Caco-2 (cell line): ENCODE measurements at regions not wholly inside any gene's neighbourhood (a gene's known extent, or its start where the extent isn't known, plus 50 kb on each side); places are given as distances from the start of the nearest gene placed in this dataset.
"Not testable (repeated sequence)": the region's sequence is repeated elsewhere in the genome, so short reads cannot be mapped to it uniquely, and the experiment has no call there.

ENCODE experiments used
- BruUV-seq: library from RNA; stranded (reverse); fragments of 400-500 nt; replicated peaks from 2 replicates; lab custom pipeline; 2021; lab: Mats Ljungman, UMichigan
- CTCF ChIA-PET: fragments of 300-600 bp; sonication (Branson Sonifier 250); formaldehyde crosslinking; loops from one replicate; lab custom pipeline; 2022; ENCODE audit warnings: antibody characterized with exemption; lab: Charles Lee
- POLR2A ChIA-PET: fragments of 300-600 bp; sonication (Branson Sonifier 250); formaldehyde crosslinking; loops from one replicate; lab custom pipeline; 2022; ENCODE audit warnings: antibody characterized with exemption; lab: Charles Lee
- DNase-seq, 2 experiments: peaks; one replicate each; pipeline versions ENCODE4 v3.0.0 to v3.0.0-alpha.2; 2020 to 2022
- H3K27me3 ChIP-seq: replicated peaks from 2 replicates; pipeline ENCODE4 v1.6.0; 2011; ENCODE audit warnings: low read length; ENCODE audit not compliant: control insufficient read depth, insufficient read depth
- H3K36me3 ChIP-seq: 2 replicates; pipeline ENCODE4 v1.5.1; 2011; ENCODE audit warnings: low read length; ENCODE audit not compliant: control insufficient read depth, insufficient read depth
- H3K4me1 ChIP-seq: fragments of 250-450 bp; sonication (Bioruptor Pico); 2 replicates; pipeline ENCODE4 v1.5.1; 2020; ENCODE audit warnings: mild to moderate bottlenecking
- H3K4me3 ChIP-seq: 2 replicates; pipeline ENCODE4 v1.5.1; 2011; ENCODE audit warnings: low read depth, mild to moderate bottlenecking, control low read depth, low read length
- H3K9me3 ChIP-seq: fragments of 250-450 bp; sonication (Bioruptor Pico); 2 replicates; pipeline ENCODE4 v1.5.1; 2020; ENCODE audit warnings: mild to moderate bottlenecking, moderate library complexity
- H3K27ac Mint-ChIP-seq: one replicate; pipeline ENCODE4 v1.8.0; 2022; ENCODE audit warnings: mixed read lengths; ENCODE audit not compliant: unreplicated experiment
- H3K27me3 Mint-ChIP-seq: one replicate; pipeline ENCODE4 v1.8.0; 2022; ENCODE audit warnings: mixed read lengths; ENCODE audit not compliant: insufficient read depth, unreplicated experiment
- H3K36me3 Mint-ChIP-seq: one replicate; pipeline ENCODE4 v1.8.0; 2022; ENCODE audit warnings: mild to moderate bottlenecking, mixed read lengths; ENCODE audit not compliant: insufficient read depth, unreplicated experiment
- H3K4me1 Mint-ChIP-seq: one replicate; pipeline ENCODE4 v1.8.0; 2022; ENCODE audit warnings: low read depth, mixed read lengths; ENCODE audit not compliant: unreplicated experiment
- H3K4me3 Mint-ChIP-seq: one replicate; pipeline ENCODE4 v1.8.0; 2022; ENCODE audit warnings: mild to moderate bottlenecking, moderate library complexity, mixed read lengths; ENCODE audit not compliant: unreplicated experiment
- H3K9me3 Mint-ChIP-seq: one replicate; pipeline ENCODE4 v1.8.0; 2022; ENCODE audit warnings: mixed read lengths; ENCODE audit not compliant: unreplicated experiment
- CTCF ChIP-seq, 2 experiments: fragments of 200-600 bp in 1 of 2; IDR thresholded peaks; 1 replicate in 1 of 2; 2 replicates in 1 of 2; pipeline versions ENCODE4 v1.5.1 to v1.8.0; 2011 to 2022; ENCODE audit warnings: antibody characterized with exemption in 1 of 2, control low read depth in 1 of 2, inconsistent platforms in 1 of 2, low read depth in 1 of 2, low read length in 1 of 2, mild to moderate bottlenecking in 1 of 2, moderate library complexity in 1 of 2; ENCODE audit not compliant: insufficient read depth in 1 of 2, severe bottlenecking in 1 of 2, unreplicated experiment in 1 of 2
- intact Hi-C: fragments of 100-400 bp; cut with micrococcal nuclease; formaldehyde crosslinking; loops from one replicate; pipeline ENCODE4 v1.10.0; 2022; ENCODE audit not compliant: unreplicated experiment

GRCh38 chr7:138194567-138194966 is 118.3 kb downstream of the AKR1D1 start:
- peaks cover 35% of the 10 kb centered on the region for H3K9me3 Mint-ChIP-seq
- Histone ChIP-seq H3K4me3 (no peak overlapping the region), H3K4me1 (peaks cover 21% of the 10 kb centered on the region), H3K27me3 (no peaks in the 10 kb centered on the region), H3K9me3 (peaks cover 51% of the 10 kb centered on the region), H3K36me3 (no peaks in the 10 kb centered on the region)
- no peak for DNase-seq
- ChIA-PET CTCF (no interaction called here), POLR2A (no interaction called here)
- BruUV-seq = no TSS peak
- intact Hi-C loops = no loop called here
- H3K4me3 Mint-ChIP-seq = no peak overlapping the region
- peaks cover 23% of the 10 kb centered on the region for H3K4me1 Mint-ChIP-seq
- no peak for TF ChIP-seq CTCF (IDR thresholded peaks at IDR 0.05; ENCODE audit: insufficient read depth in 1 of 2, low read depth in 1 of 2, low read length in 1 of 2, severe bottlenecking in 1 of 2, unreplicated experiment in 1 of 2)
- H3K27ac Mint-ChIP-seq = no peak overlapping the region
- no peaks in the 10 kb centered on the region for H3K27me3 Mint-ChIP-seq
- H3K36me3 Mint-ChIP-seq = peaks cover 5% of the 10 kb centered on the region

GRCh38 chr7:138195151-138195571 is 118.9 kb downstream of the AKR1D1 start:
- Mint-ChIP-seq H3K27me3 (no peaks in the 10 kb centered on the region), H3K4me1 (peaks cover 23% of the 10 kb centered on the region), H3K9me3 (peaks cover 35% of the 10 kb centered on the region), H3K27ac (no peak overlapping the region), H3K4me3 (no peak overlapping the region), H3K36me3 (peaks cover 5% of the 10 kb centered on the region)
- no peaks in the 10 kb centered on the region for H3K36me3 ChIP-seq
- no peak for TF ChIP-seq CTCF (IDR thresholded peaks at IDR 0.05; ENCODE audit: insufficient read depth in 1 of 2, low read depth in 1 of 2, low read length in 1 of 2, severe bottlenecking in 1 of 2, unreplicated experiment in 1 of 2)
- intact Hi-C loops = no loop called here
- POLR2A ChIA-PET = no interaction called here
- no peak overlapping the region for H3K4me3 ChIP-seq
- DNase-seq = no peak
- no TSS peak for BruUV-seq
- CTCF ChIA-PET = no interaction called here
- H3K9me3 ChIP-seq = peaks cover 51% of the 10 kb centered on the region
- H3K27me3 ChIP-seq = no peaks in the 10 kb centered on the region
- H3K4me1 ChIP-seq = peaks cover 21% of the 10 kb centered on the region

- H3K9me3 ChIP-seq = peaks cover 51% of the 10 kb centered on the region
- H3K36me3 Mint-ChIP-seq, BruUV-seq, DNase-seq, H3K4me3 Mint-ChIP-seq, CTCF ChIA-PET, H3K27me3 ChIP-seq, H3K4me3 ChIP-seq, H3K27me3 Mint-ChIP-seq, intact Hi-C loops, POLR2A ChIA-PET, H3K36me3 ChIP-seq: not testable (repeated sequence)
- peaks cover 21% of the 10 kb centered on the region for H3K4me1 ChIP-seq
- H3K4me1 Mint-ChIP-seq = peaks cover 23% of the 10 kb centered on the region
- peak overlapping the region; percentile 39 for H3K27ac Mint-ChIP-seq
- peaks cover 35% of the 10 kb centered on the region for H3K9me3 Mint-ChIP-seq
These were observed 120.3 kb downstream of the AKR1D1 start for GRCh38 chr7:138196503-138196946.
